Panc1 (cell line): ENCODE measurements at regions not wholly inside any gene's neighbourhood (a gene's known extent, or its start where the extent isn't known, plus 50 kb on each side); places are given as distances from the start of the nearest gene placed in this dataset.
"Not testable (repeated sequence)": the region's sequence is repeated elsewhere in the genome, so short reads cannot be mapped to it uniquely, and the experiment has no call there.

ENCODE experiments used
- POLR2AphosphoS5 ChIP-seq: IDR thresholded peaks from 2 replicates; pipeline ENCODE4 v1.6.1; 2012; ENCODE audit warnings: mild to moderate bottlenecking, low read depth, low read length, moderate library complexity
- TF ChIP-seq, protein P1 (sequence below): fragments of 450-650 bp; IDR thresholded peaks from 2 replicates; pipeline ENCODE4 v1.5.1; 2017; ENCODE audit warnings: mild to moderate bottlenecking
- TF ChIP-seq, protein P2 (sequence below), 2 experiments: IDR thresholded peaks; 2 replicates each; pipeline ENCODE4 v1.6.1; 2011 to 2012; ENCODE audit warnings: low read depth in 2 of 2, control low read depth in 1 of 2, low read length in 1 of 2, mild to moderate bottlenecking in 1 of 2, moderate library complexity in 1 of 2; ENCODE audit not compliant: insufficient read depth in 1 of 2

DNA sequence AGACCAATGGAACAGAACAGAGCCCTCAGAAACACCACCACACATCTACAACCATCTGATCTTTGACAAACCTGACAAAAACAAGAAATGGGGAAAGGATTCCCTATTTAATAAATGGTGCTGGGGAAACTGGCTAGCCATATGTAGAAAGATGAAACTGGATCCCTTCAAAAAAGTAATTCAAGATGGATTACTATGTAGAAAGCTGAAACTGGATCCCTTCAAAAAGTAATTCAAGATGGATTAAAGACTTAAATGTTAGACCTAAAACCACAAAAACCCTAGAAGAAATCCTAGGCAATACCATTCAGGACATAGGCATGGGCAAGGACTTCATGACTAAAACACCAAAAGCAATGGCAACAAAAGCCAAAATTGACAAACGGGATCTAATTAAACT lies 221.6 kb upstream of the EDNRA start:
- TF ChIP-seq, protein P1, sequence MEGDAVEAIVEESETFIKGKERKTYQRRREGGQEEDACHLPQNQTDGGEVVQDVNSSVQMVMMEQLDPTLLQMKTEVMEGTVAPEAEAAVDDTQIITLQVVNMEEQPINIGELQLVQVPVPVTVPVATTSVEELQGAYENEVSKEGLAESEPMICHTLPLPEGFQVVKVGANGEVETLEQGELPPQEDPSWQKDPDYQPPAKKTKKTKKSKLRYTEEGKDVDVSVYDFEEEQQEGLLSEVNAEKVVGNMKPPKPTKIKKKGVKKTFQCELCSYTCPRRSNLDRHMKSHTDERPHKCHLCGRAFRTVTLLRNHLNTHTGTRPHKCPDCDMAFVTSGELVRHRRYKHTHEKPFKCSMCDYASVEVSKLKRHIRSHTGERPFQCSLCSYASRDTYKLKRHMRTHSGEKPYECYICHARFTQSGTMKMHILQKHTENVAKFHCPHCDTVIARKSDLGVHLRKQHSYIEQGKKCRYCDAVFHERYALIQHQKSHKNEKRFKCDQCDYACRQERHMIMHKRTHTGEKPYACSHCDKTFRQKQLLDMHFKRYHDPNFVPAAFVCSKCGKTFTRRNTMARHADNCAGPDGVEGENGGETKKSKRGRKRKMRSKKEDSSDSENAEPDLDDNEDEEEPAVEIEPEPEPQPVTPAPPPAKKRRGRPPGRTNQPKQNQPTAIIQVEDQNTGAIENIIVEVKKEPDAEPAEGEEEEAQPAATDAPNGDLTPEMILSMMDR: not testable (repeated sequence)
- TF ChIP-seq, protein P2, sequence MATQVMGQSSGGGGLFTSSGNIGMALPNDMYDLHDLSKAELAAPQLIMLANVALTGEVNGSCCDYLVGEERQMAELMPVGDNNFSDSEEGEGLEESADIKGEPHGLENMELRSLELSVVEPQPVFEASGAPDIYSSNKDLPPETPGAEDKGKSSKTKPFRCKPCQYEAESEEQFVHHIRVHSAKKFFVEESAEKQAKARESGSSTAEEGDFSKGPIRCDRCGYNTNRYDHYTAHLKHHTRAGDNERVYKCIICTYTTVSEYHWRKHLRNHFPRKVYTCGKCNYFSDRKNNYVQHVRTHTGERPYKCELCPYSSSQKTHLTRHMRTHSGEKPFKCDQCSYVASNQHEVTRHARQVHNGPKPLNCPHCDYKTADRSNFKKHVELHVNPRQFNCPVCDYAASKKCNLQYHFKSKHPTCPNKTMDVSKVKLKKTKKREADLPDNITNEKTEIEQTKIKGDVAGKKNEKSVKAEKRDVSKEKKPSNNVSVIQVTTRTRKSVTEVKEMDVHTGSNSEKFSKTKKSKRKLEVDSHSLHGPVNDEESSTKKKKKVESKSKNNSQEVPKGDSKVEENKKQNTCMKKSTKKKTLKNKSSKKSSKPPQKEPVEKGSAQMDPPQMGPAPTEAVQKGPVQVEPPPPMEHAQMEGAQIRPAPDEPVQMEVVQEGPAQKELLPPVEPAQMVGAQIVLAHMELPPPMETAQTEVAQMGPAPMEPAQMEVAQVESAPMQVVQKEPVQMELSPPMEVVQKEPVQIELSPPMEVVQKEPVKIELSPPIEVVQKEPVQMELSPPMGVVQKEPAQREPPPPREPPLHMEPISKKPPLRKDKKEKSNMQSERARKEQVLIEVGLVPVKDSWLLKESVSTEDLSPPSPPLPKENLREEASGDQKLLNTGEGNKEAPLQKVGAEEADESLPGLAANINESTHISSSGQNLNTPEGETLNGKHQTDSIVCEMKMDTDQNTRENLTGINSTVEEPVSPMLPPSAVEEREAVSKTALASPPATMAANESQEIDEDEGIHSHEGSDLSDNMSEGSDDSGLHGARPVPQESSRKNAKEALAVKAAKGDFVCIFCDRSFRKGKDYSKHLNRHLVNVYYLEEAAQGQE (IDR thresholded peaks at IDR 0.05; ENCODE audit: insufficient read depth in 1 of 2, low read depth in 2 of 2, low read length in 1 of 2): not testable (repeated sequence)
- not testable (repeated sequence) for TF ChIP-seq POLR2AphosphoS5
